ENCODE measurements at regions not wholly inside any gene's neighbourhood (a gene's known extent, or its start where the extent isn't known, plus 50 kb on each side); places are given as distances from the start of the nearest gene placed in this dataset.

DNA sequence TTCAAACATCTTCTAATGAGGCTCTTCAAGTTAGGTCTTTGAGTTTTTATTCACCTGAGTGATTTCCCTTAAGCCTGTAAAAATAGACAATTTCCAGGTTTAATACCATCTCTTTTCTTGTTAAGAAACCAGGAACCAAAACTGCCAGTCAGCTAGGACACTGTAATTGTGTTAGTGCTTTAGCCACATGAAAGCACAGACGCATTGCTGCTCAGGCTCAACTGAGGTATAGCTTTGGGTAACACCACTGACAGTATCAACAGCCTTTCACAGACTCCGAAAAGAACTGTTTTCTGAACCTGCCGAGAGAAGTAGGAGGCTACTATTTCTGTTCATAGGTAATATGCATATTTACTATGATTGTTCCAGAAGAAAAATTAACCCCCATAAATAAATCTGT, 768.7 kb downstream of the ETS1 start:
- TF ChIP-seq, protein P1, sequence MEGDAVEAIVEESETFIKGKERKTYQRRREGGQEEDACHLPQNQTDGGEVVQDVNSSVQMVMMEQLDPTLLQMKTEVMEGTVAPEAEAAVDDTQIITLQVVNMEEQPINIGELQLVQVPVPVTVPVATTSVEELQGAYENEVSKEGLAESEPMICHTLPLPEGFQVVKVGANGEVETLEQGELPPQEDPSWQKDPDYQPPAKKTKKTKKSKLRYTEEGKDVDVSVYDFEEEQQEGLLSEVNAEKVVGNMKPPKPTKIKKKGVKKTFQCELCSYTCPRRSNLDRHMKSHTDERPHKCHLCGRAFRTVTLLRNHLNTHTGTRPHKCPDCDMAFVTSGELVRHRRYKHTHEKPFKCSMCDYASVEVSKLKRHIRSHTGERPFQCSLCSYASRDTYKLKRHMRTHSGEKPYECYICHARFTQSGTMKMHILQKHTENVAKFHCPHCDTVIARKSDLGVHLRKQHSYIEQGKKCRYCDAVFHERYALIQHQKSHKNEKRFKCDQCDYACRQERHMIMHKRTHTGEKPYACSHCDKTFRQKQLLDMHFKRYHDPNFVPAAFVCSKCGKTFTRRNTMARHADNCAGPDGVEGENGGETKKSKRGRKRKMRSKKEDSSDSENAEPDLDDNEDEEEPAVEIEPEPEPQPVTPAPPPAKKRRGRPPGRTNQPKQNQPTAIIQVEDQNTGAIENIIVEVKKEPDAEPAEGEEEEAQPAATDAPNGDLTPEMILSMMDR (IDR thresholded peaks at IDR 0.05): no peak
- TF ChIP-seq POLR2A (IDR thresholded peaks at IDR 0.05) (no peak), POLR2AphosphoS5 (IDR thresholded peaks at IDR 0.05) (no peak)

All from prostate gland (tissue), 2 donors.